ENCODE measurements at regions not wholly inside any gene's neighbourhood (a gene's known extent, or its start where the extent isn't known, plus 50 kb on each side); places are given as distances from the start of the nearest gene placed in this dataset.

GRCh38 chr4:155616117-155616516 lies 50.5 kb upstream of the GUCY1A1 start:
- no peaks in the 10 kb centered on the region for H3K36me3 ChIP-seq (ENCODE audit: insufficient read depth, low read depth, low read length)
- no peaks in the 10 kb centered on the region for H3K27me3 ChIP-seq (ENCODE audit: insufficient read depth, low read length)
- H3K4me1 ChIP-seq (ENCODE audit: insufficient read depth, low read length), result no peaks in the 10 kb centered on the region

GRCh38 chr4:155615081-155615887 lies 51.4 kb upstream of the GUCY1A1 start:
- no peaks in the 10 kb centered on the region for H3K9me3 ChIP-seq (ENCODE audit: insufficient read depth, low read depth, low read length)
- H3K4me3 ChIP-seq (ENCODE audit: low read length), result no peak overlapping the region
- no peaks in the 10 kb centered on the region for H3K4me1 ChIP-seq (ENCODE audit: insufficient read depth, low read length)
- no peak overlapping the region for H3K9ac ChIP-seq (ENCODE audit: low read depth, low read length)
- no peaks in the 10 kb centered on the region for H3K36me3 ChIP-seq (ENCODE audit: insufficient read depth, low read depth, low read length)
- H3K27me3 ChIP-seq (ENCODE audit: insufficient read depth, low read length), result no peaks in the 10 kb centered on the region
- H3K27ac ChIP-seq (ENCODE audit: low read length), result no peak overlapping the region

More at GRCh38 chr4:155616117-155616516, 50.5 kb upstream of the GUCY1A1 start:
- no peak overlapping the region for H3K27ac ChIP-seq (ENCODE audit: low read length)
- H3K4me3 ChIP-seq (ENCODE audit: low read length), result no peak overlapping the region
- no peak overlapping the region for H3K9ac ChIP-seq (ENCODE audit: low read depth, low read length)
- no peaks in the 10 kb centered on the region for H3K9me3 ChIP-seq (ENCODE audit: insufficient read depth, low read depth, low read length)

GRCh38 chr4:155614111-155614762 lies 52.4 kb upstream of the GUCY1A1 start:
- no peaks in the 10 kb centered on the region for H3K9me3 ChIP-seq (ENCODE audit: insufficient read depth, low read depth, low read length)
- H3K27ac ChIP-seq (ENCODE audit: low read length), result no peak overlapping the region
- H3K4me3 ChIP-seq (ENCODE audit: low read length), result no peak overlapping the region
- no peaks in the 10 kb centered on the region for H3K4me1 ChIP-seq (ENCODE audit: insufficient read depth, low read length)
- no peaks in the 10 kb centered on the region for H3K27me3 ChIP-seq (ENCODE audit: insufficient read depth, low read length)
- no peak overlapping the region for H3K9ac ChIP-seq (ENCODE audit: low read depth, low read length)
- no peaks in the 10 kb centered on the region for H3K36me3 ChIP-seq (ENCODE audit: insufficient read depth, low read depth, low read length)

- H3K4me1 ChIP-seq (ENCODE audit: insufficient read depth, low read length), result no peaks in the 10 kb centered on the region
- H3K4me3 ChIP-seq (ENCODE audit: low read length), result no peak overlapping the region
- no peaks in the 10 kb centered on the region for H3K27me3 ChIP-seq (ENCODE audit: insufficient read depth, low read length)
- H3K9me3 ChIP-seq (ENCODE audit: insufficient read depth, low read depth, low read length), result no peaks in the 10 kb centered on the region
- no peak overlapping the region for H3K27ac ChIP-seq (ENCODE audit: low read length)
- H3K9ac ChIP-seq (ENCODE audit: low read depth, low read length), result no peak overlapping the region
- H3K36me3 ChIP-seq (ENCODE audit: insufficient read depth, low read depth, low read length), result no peaks in the 10 kb centered on the region
These were observed 54.6 kb upstream of the GUCY1A1 start for GRCh38 chr4:155612074-155612473.

- H3K27me3 ChIP-seq (ENCODE audit: insufficient read depth, low read length), result no peaks in the 10 kb centered on the region
- no peaks in the 10 kb centered on the region for H3K4me1 ChIP-seq (ENCODE audit: insufficient read depth, low read length)
- no peak overlapping the region for H3K9ac ChIP-seq (ENCODE audit: low read depth, low read length)
- no peaks in the 10 kb centered on the region for H3K36me3 ChIP-seq (ENCODE audit: insufficient read depth, low read depth, low read length)
- H3K9me3 ChIP-seq (ENCODE audit: insufficient read depth, low read depth, low read length), result no peaks in the 10 kb centered on the region
- H3K27ac ChIP-seq (ENCODE audit: low read length), result no peak overlapping the region
- H3K4me3 ChIP-seq (ENCODE audit: low read length), result no peak overlapping the region
These were observed 55.1 kb upstream of the GUCY1A1 start for GRCh38 chr4:155611501-155611900.

- Histone ChIP-seq H3K36me3 (ENCODE audit: insufficient read depth, low read depth, low read length) (no peaks in the 10 kb centered on the region), H3K27me3 (ENCODE audit: insufficient read depth, low read length) (no peaks in the 10 kb centered on the region)
These were observed 56.5 kb upstream of the GUCY1A1 start for GRCh38 chr4:155610143-155610542.

GRCh38 chr4:155609455-155610059 lies 57.1 kb upstream of the GUCY1A1 start:
- Histone ChIP-seq H3K27ac (ENCODE audit: low read length) (no peak overlapping the region), H3K9ac (ENCODE audit: low read depth, low read length) (no peak overlapping the region), H3K4me3 (ENCODE audit: low read length) (no peak overlapping the region), H3K4me1 (ENCODE audit: insufficient read depth, low read length) (no peaks in the 10 kb centered on the region), H3K27me3 (ENCODE audit: insufficient read depth, low read length) (no peaks in the 10 kb centered on the region), H3K36me3 (ENCODE audit: insufficient read depth, low read depth, low read length) (no peaks in the 10 kb centered on the region), H3K9me3 (ENCODE audit: insufficient read depth, low read depth, low read length) (no peaks in the 10 kb centered on the region)

More at GRCh38 chr4:155610143-155610542, 56.5 kb upstream of the GUCY1A1 start:
- H3K4me1 ChIP-seq (ENCODE audit: insufficient read depth, low read length), result no peaks in the 10 kb centered on the region
- H3K27ac ChIP-seq (ENCODE audit: low read length), result no peak overlapping the region
- no peak overlapping the region for H3K4me3 ChIP-seq (ENCODE audit: low read length)
- no peak overlapping the region for H3K9ac ChIP-seq (ENCODE audit: low read depth, low read length)
- H3K9me3 ChIP-seq (ENCODE audit: insufficient read depth, low read depth, low read length), result no peaks in the 10 kb centered on the region

- Histone ChIP-seq H3K9me3 (ENCODE audit: insufficient read depth, low read depth, low read length) (no peaks in the 10 kb centered on the region), H3K4me3 (ENCODE audit: low read length) (no peak overlapping the region), H3K27ac (ENCODE audit: low read length) (no peak overlapping the region), H3K4me1 (ENCODE audit: insufficient read depth, low read length) (no peaks in the 10 kb centered on the region), H3K36me3 (ENCODE audit: insufficient read depth, low read depth, low read length) (no peaks in the 10 kb centered on the region), H3K9ac (ENCODE audit: low read depth, low read length) (no peak overlapping the region), H3K27me3 (ENCODE audit: insufficient read depth, low read length) (no peaks in the 10 kb centered on the region)
These were observed 58.3 kb upstream of the GUCY1A1 start for GRCh38 chr4:155608225-155608885.

- Histone ChIP-seq H3K4me1 (ENCODE audit: insufficient read depth, low read length) (no peaks in the 10 kb centered on the region), H3K4me3 (ENCODE audit: low read length) (no peak overlapping the region), H3K27ac (ENCODE audit: low read length) (no peak overlapping the region), H3K36me3 (ENCODE audit: insufficient read depth, low read depth, low read length) (no peaks in the 10 kb centered on the region), H3K9ac (ENCODE audit: low read depth, low read length) (no peak overlapping the region), H3K27me3 (ENCODE audit: insufficient read depth, low read length) (no peaks in the 10 kb centered on the region), H3K9me3 (ENCODE audit: insufficient read depth, low read depth, low read length) (no peaks in the 10 kb centered on the region)
These were observed 59.2 kb upstream of the GUCY1A1 start for GRCh38 chr4:155607481-155607880.

- no peaks in the 10 kb centered on the region for H3K4me1 ChIP-seq (ENCODE audit: insufficient read depth, low read length)
- no peaks in the 10 kb centered on the region for H3K9me3 ChIP-seq (ENCODE audit: insufficient read depth, low read depth, low read length)
- H3K27me3 ChIP-seq (ENCODE audit: insufficient read depth, low read length), result no peaks in the 10 kb centered on the region
- no peaks in the 10 kb centered on the region for H3K36me3 ChIP-seq (ENCODE audit: insufficient read depth, low read depth, low read length)
- H3K4me3 ChIP-seq (ENCODE audit: low read length), result no peak overlapping the region
- no peak overlapping the region for H3K9ac ChIP-seq (ENCODE audit: low read depth, low read length)
- no peak overlapping the region for H3K27ac ChIP-seq (ENCODE audit: low read length)
These were observed 61.7 kb upstream of the GUCY1A1 start for GRCh38 chr4:155604718-155605626.

GRCh38 chr4:155603360-155603891 lies 63.2 kb upstream of the GUCY1A1 start:
- Histone ChIP-seq H3K9ac (ENCODE audit: low read depth, low read length) (no peak overlapping the region), H3K9me3 (ENCODE audit: insufficient read depth, low read depth, low read length) (no peaks in the 10 kb centered on the region), H3K4me3 (ENCODE audit: low read length) (no peak overlapping the region), H3K27me3 (ENCODE audit: insufficient read depth, low read length) (no peaks in the 10 kb centered on the region), H3K4me1 (ENCODE audit: insufficient read depth, low read length) (no peaks in the 10 kb centered on the region), H3K27ac (ENCODE audit: low read length) (no peak overlapping the region), H3K36me3 (ENCODE audit: insufficient read depth, low read depth, low read length) (no peaks in the 10 kb centered on the region)
